ENCODE measurements at regions not wholly inside any gene's neighbourhood (a gene's known extent, or its start where the extent isn't known, plus 50 kb on each side); places are given as distances from the start of the nearest gene placed in this dataset.
"Not testable (repeated sequence)": the region's sequence is repeated elsewhere in the genome, so short reads cannot be mapped to it uniquely, and the experiment has no call there.

GRCh38 chr4:9505341-9505740 is 61.1 kb downstream of the DEFB131A start:
- ATAC-seq; DNase-seq (ENCODE audit: low read depth, low spot score); H3K27ac ChIP-seq (ENCODE audit: control insufficient read depth, insufficient read depth); H3K9me3 ChIP-seq (replicated peaks; ENCODE audit: control insufficient read depth, insufficient read depth, low read length); H2AFZ ChIP-seq (ENCODE audit: control insufficient read depth, low read depth, low read length); H3K4me3 ChIP-seq; H3K36me3 ChIP-seq (ENCODE audit: control insufficient read depth in 2 of 2, insufficient read depth in 2 of 2, low read length in 1 of 2); BruUV-seq (replicated peaks); SMC1A ChIA-PET (ENCODE audit: uncharacterized antibody, unreplicated experiment); H3K9ac ChIP-seq (ENCODE audit: control insufficient read depth, insufficient read depth, low read length); H4K20me1 ChIP-seq (ENCODE audit: control insufficient read depth, insufficient read depth); CTCF ChIA-PET; H3K4me1 ChIP-seq (ENCODE audit: control insufficient read depth, insufficient read depth, low read length); POLR2A ChIA-PET; H3K27me3 ChIP-seq (replicated peaks in 1 of 2; ENCODE audit: control insufficient read depth in 2 of 2, insufficient read depth in 2 of 2, low read length in 1 of 2); FAIRE-seq; H3K4me2 ChIP-seq (ENCODE audit: control insufficient read depth, insufficient read depth); intact Hi-C loops (cut with micrococcal nuclease; ENCODE audit: unreplicated experiment); H3K79me2 ChIP-seq (ENCODE audit: control insufficient read depth, insufficient read depth, low read length); in situ Hi-C loops (cut with MboI); RAD21 ChIA-PET (ENCODE audit: unreplicated experiment): not testable (repeated sequence)
- 83% methylated on average over 13 of the region's 21 CpGs for WGBS (ENCODE audit: insufficient coverage, insufficient replicate concordance, low lambda C conversion rate, missing lambda C conversion rate)

- ATAC-seq; H3K79me2 ChIP-seq (ENCODE audit: control insufficient read depth, insufficient read depth, low read length); H3K9ac ChIP-seq (ENCODE audit: control insufficient read depth, insufficient read depth, low read length); H3K27ac ChIP-seq (ENCODE audit: control insufficient read depth, insufficient read depth); POLR2A ChIA-PET; DNase-seq (ENCODE audit: low read depth, low spot score); BruUV-seq (replicated peaks); H3K4me1 ChIP-seq (ENCODE audit: control insufficient read depth, insufficient read depth, low read length); H3K4me3 ChIP-seq; H3K27me3 ChIP-seq (replicated peaks in 1 of 2; ENCODE audit: control insufficient read depth in 2 of 2, insufficient read depth in 2 of 2, low read length in 1 of 2); FAIRE-seq; in situ Hi-C loops (cut with MboI); H2AFZ ChIP-seq (ENCODE audit: control insufficient read depth, low read depth, low read length); H3K4me2 ChIP-seq (ENCODE audit: control insufficient read depth, insufficient read depth); SMC1A ChIA-PET (ENCODE audit: uncharacterized antibody, unreplicated experiment); H3K36me3 ChIP-seq (ENCODE audit: control insufficient read depth in 2 of 2, insufficient read depth in 2 of 2, low read length in 1 of 2); RAD21 ChIA-PET (ENCODE audit: unreplicated experiment); H3K9me3 ChIP-seq (replicated peaks; ENCODE audit: control insufficient read depth, insufficient read depth, low read length); CTCF ChIA-PET; intact Hi-C loops (cut with micrococcal nuclease; ENCODE audit: unreplicated experiment); H4K20me1 ChIP-seq (ENCODE audit: control insufficient read depth, insufficient read depth): not testable (repeated sequence)
- 93% methylated on average over 2 of the region's 2 CpGs for WGBS (ENCODE audit: insufficient coverage, insufficient replicate concordance, low lambda C conversion rate, missing lambda C conversion rate)
These were observed 62.5 kb downstream of the DEFB131A start for GRCh38 chr4:9506672-9507071.

- intact Hi-C loops (cut with micrococcal nuclease; ENCODE audit: unreplicated experiment); H3K9me3 ChIP-seq (replicated peaks; ENCODE audit: control insufficient read depth, insufficient read depth, low read length); DNase-seq (ENCODE audit: low read depth, low spot score); H3K4me3 ChIP-seq; SMC1A ChIA-PET (ENCODE audit: uncharacterized antibody, unreplicated experiment); H2AFZ ChIP-seq (ENCODE audit: control insufficient read depth, low read depth, low read length); BruUV-seq (replicated peaks); H3K27me3 ChIP-seq (replicated peaks in 1 of 2; ENCODE audit: control insufficient read depth in 2 of 2, insufficient read depth in 2 of 2, low read length in 1 of 2); H3K27ac ChIP-seq (ENCODE audit: control insufficient read depth, insufficient read depth); H3K9ac ChIP-seq (ENCODE audit: control insufficient read depth, insufficient read depth, low read length); FAIRE-seq; H3K36me3 ChIP-seq (ENCODE audit: control insufficient read depth in 2 of 2, insufficient read depth in 2 of 2, low read length in 1 of 2); POLR2A ChIA-PET; H3K4me1 ChIP-seq (ENCODE audit: control insufficient read depth, insufficient read depth, low read length); ATAC-seq; H4K20me1 ChIP-seq (ENCODE audit: control insufficient read depth, insufficient read depth); RAD21 ChIA-PET (ENCODE audit: unreplicated experiment); H3K4me2 ChIP-seq (ENCODE audit: control insufficient read depth, insufficient read depth); in situ Hi-C loops (cut with MboI); CTCF ChIA-PET; H3K79me2 ChIP-seq (ENCODE audit: control insufficient read depth, insufficient read depth, low read length): not testable (repeated sequence)
- WGBS (ENCODE audit: insufficient coverage, insufficient replicate concordance, low lambda C conversion rate, missing lambda C conversion rate): 62% methylated on average over 12 of the region's 12 CpGs
These were observed 68.7 kb downstream of the DEFB131A start for GRCh38 chr4:9512941-9513340.

- H3K4me1 ChIP-seq (ENCODE audit: control insufficient read depth, insufficient read depth, low read length); H3K36me3 ChIP-seq (ENCODE audit: control insufficient read depth in 2 of 2, insufficient read depth in 2 of 2, low read length in 1 of 2); BruUV-seq (replicated peaks); H3K79me2 ChIP-seq (ENCODE audit: control insufficient read depth, insufficient read depth, low read length); H3K27me3 ChIP-seq (replicated peaks in 1 of 2; ENCODE audit: control insufficient read depth in 2 of 2, insufficient read depth in 2 of 2, low read length in 1 of 2); H4K20me1 ChIP-seq (ENCODE audit: control insufficient read depth, insufficient read depth); CTCF ChIA-PET; SMC1A ChIA-PET (ENCODE audit: uncharacterized antibody, unreplicated experiment); H2AFZ ChIP-seq (ENCODE audit: control insufficient read depth, low read depth, low read length); RAD21 ChIA-PET (ENCODE audit: unreplicated experiment); intact Hi-C loops (cut with micrococcal nuclease; ENCODE audit: unreplicated experiment); H3K4me3 ChIP-seq; in situ Hi-C loops (cut with MboI); H3K27ac ChIP-seq (ENCODE audit: control insufficient read depth, insufficient read depth); POLR2A ChIA-PET; FAIRE-seq; H3K9ac ChIP-seq (ENCODE audit: control insufficient read depth, insufficient read depth, low read length); ATAC-seq; H3K4me2 ChIP-seq (ENCODE audit: control insufficient read depth, insufficient read depth); H3K9me3 ChIP-seq (replicated peaks; ENCODE audit: control insufficient read depth, insufficient read depth, low read length); DNase-seq (ENCODE audit: low read depth, low spot score): not testable (repeated sequence)
- WGBS (ENCODE audit: insufficient coverage, insufficient replicate concordance, low lambda C conversion rate, missing lambda C conversion rate): 64% methylated on average over 8 of the region's 9 CpGs
These were observed 75.4 kb downstream of the DEFB131A start for GRCh38 chr4:9519631-9520030.
